NCI-H1092 (cell line): ENCODE measurements at regions not wholly inside any gene's neighbourhood (a gene's known extent, or its start where the extent isn't known, plus 50 kb on each side); places are given as distances from the start of the nearest gene placed in this dataset.
"Not testable (repeated sequence)": the region's sequence is repeated elsewhere in the genome, so short reads cannot be mapped to it uniquely, and the experiment has no call there.

Experiments used
- DNase-seq: peaks from one replicate; lab custom pipeline; 2025; lab: John Stamatoyannopoulos, UW

DNA sequence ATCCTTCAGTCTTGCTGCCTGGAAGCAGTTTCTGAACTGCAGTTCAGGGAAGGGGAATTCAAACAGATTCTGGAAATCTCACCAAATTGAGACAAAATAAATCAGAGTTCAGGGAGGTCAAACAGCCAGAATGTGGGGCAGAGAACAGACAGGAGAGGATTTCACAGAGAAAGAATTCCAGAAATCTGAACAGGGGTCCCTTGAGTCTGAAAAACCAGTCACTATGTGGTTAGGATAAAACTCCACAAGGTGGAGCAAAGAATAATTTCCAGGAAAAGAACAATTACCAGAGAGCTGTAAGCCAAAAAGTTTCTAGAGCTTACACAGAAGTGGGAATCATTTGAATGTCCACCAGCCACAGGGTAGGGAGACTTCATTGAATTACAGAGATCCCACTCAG, 84.7 kb downstream of the URB2 start:
- DNase-seq: no peak

DNA sequence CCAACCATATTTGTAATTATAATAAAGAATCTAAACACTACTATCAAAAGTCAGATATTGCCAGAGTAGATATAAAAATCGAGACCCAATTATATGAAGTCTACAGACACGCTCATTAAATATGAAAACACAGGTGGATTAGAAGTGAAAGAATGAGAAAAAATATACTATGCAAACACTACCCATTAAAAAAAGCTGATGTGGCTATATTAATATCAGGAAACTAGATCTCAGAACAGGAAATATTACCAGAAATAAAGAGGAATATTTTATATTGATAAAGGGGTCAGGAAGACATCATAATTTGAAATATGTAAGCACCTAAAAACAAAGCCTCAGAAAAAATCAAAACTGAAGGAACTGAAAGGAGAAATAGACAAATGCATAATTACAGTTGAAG, 88.3 kb downstream of the URB2 start:
- DNase-seq: no peak

- no peak for DNase-seq
Observed at GRCh38 chr1:229714964-229715603, 89.0 kb downstream of the URB2 start.

DNA sequence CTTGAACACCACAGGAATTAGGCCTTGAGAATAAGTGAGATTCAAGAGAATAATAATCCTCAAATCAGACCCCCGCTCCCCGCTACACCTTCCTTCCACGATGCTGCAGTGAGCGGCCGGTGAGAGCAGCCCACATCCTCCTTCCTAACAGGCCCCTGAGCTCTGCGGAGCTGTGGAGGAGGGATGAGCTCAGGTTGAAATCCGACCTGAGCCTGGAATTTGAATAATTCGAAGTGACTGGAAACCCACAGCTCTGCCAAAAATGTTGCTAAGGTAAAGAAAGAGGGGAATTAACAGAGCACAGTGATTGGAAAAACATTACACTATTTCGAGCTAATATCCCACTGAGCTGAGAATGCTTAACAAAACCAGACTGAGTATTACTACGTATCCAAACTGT, 90.0 kb downstream of the URB2 start:
- DNase-seq: no peak

GRCh38 chr1:229716704-229717103, 90.7 kb downstream of the URB2 start:
- DNase-seq: no peak

GRCh38 chr1:229717786-229718576, 91.9 kb downstream of the URB2 start:
- no peak for DNase-seq

DNA sequence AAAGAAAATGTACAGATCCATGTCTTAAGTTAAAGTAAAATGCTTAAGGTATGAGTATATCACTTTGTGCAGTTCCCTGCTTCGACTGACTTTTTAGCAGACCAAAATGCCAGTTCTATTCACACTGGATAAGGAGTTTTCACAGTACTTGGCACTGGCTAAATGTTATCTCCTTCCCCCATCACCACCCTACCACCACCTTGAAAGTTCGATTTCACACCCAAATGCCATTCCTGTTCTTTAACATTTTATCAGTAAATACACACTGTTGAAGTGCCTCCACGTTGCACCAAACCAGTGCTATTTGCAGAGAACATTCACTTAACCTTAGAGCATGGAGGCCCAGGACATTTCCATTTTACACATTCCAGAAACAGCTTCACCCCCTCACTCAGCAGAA, 100.0 kb downstream of the URB2 start:
- no peak for DNase-seq

DNA sequence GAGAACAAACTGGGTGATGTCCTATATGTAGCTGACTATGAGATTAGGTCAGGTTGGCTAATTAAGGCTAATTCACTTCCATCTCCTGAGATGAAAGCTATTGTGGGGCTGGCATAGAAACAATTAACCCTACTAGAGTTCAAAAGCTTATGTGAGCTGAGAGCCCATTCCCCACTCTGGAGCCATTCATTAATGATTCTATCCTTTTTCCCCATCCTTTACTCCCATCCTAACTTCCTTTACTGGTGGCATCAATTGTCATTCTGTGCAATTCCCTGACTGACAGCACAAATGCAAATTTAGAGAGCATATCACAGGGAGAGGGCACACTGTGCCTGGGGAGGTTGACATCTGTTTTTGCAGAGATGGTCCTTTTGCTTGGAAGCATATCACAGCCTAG, 103.9 kb downstream of the URB2 start:
- no peak for DNase-seq

DNA sequence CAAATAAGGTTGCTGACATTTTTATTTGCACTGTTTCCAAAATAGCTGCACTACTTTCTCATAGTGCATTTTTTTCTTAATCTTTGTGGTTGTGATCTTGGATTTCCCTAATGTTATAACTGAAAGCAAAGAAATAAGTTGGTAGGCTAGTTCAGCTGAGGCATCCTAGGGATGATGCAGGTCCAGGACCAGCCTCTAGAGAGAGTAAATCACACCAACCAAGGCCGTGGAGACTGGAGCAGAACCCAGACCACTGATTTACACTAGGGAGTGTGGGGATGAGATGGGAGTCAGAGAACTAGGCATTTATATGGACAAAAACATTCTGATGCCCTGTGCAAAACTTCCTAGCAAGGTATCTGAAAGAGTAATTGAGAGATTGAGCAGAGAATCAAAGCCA, 104.5 kb downstream of the URB2 start:
- DNase-seq: no peak

DNA sequence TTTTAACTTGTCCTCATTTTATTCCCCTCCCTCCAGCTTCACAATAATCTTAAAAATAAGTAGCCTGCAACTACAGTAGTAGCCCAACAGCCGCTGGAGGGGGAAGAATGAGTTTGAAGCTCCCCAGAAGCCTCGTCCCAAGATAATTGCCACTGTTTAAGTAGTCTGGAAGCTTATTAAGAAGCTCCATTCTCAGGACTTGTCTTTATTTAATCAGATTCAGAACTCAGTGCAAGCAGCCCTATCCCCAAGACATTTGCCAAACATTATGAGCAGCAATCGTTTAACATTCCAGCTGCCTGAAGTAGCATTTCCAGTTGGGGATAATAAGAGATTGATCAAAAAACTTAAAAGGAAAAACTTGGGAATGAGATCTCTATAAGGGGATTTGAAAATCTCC, 106.0 kb downstream of the URB2 start:
- no peak for DNase-seq

DNA sequence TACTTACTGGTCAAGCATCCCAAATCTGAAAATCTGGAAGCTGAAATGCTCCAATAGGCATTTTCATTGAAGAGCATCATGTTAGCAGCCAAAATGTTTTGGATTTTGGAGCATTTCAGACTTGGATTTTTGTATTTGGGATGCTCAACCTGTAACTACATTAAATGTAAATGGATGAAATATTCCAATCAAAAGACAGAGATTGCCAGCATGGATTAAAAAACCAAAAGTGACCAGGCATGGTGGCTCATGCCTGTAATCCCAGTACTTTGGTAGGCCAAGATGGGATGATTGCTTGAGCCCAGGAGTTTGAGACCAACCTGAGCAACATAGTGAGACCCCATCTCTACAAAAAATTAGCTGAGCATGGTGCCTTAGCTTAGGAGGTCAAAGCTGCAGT, 110.3 kb downstream of the URB2 start:
- DNase-seq: no peak

DNA sequence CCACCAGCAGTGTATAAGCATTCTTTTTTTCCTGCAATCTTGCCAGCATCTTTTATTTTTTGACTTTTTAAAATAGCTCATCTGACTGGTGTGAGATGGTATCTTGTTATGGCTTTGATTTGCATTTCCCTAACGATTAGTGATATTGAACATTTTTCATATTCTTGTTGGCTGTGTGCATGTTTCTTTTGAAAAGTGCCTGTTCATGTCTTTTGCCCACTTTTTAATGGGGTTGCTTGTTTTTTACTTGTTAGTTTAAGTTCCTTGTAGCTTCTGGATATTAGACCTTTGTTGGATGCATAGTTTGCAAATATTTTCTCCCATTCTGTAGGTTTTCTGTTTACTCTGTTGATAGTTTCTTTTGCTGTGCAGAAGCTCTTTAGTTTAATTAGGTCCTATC, 116.6 kb downstream of the URB2 start:
- not testable (repeated sequence) for DNase-seq

DNA sequence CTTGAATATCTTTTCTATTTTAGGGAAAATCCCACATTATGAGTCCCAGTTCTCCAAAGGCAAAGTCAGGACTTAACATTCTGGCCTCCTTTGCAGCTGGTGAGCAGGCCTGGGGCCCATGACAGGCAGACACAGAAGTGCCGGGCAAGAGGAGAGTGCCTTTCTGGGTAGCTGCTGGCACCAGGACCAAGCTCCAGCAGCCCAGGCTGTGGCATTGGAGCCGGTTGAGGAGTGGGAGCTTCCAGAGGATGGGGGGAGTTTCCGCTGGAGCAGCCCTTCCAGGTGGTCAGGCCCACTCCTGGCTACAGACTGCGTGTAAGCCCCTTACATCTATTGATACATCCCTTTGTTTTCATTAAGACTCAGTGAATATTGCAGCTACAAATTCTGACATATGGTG, 123.9 kb downstream of the URB2 start:
- DNase-seq: no peak

DNA sequence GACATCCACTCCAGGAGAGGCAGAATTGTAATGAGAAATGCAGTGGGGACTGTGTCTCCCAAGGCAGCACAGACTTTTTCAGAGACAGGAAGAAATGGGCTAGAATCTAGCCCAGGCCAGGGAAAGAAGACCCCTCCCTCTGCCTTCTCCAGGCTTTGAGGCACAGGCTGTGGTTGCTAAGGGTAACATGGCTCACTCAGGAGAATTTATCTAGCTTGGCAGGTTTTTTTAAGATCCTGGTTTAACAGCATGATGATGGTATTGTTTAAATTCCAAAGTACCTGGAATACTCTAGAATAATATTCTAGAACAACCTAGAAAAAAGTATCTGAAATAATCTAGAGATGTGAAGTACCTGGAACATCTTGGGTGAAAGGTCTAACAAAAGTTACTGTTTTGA, 125.6 kb downstream of the URB2 start:
- DNase-seq: no peak

- DNase-seq: no peak
Observed at GRCh38 chr1:229752679-229753078, 126.6 kb downstream of the URB2 start.

- no peak for DNase-seq
Observed at GRCh38 chr1:229753764-229754551, 127.9 kb downstream of the URB2 start.

GRCh38 chr1:229756666-229757065, 130.6 kb downstream of the URB2 start:
- no peak for DNase-seq

DNA sequence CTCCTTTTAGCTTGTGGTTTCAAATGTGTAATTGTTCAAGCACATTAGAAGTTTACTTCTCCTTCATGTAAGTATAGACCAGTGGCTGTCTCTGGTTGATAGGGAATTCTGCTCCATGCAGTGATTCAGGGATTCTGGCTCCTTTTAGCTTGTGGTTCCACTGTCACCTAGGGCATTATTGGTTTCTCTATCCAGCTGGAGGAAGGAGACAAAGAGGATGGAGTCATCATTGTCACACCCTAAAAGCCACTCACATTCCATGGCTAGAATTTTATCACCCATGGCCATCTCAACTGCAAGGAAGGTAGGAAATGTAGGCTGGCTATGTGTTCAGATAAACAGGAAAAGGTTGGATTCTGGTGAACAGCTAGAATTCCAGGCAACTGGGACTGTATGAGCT, 131.2 kb downstream of the URB2 start:
- DNase-seq: no peak

- no peak for DNase-seq
Observed at GRCh38 chr1:229758101-229759036, 132.3 kb downstream of the URB2 start.

GRCh38 chr1:229759037-229759435, 133.0 kb downstream of the URB2 start:
- no peak for DNase-seq

DNA sequence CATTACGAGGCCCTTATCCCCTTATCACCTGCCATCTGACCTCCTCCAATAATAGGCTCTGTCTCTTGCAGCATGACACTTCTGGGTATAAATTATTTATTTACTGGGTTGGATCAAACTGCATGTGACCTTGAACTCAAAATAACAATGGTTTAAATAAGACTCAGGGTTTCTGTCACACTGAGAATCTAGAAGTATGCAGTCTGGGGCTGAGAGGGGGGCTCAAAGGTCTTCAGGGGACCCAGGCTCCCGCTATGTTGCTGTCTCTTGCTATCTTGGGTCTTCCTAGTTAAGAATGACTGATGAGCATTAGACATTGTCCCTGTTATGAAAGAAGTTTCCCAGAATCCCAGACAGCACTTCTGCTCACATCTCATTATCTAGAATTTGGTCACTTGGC, 133.5 kb downstream of the URB2 start:
- DNase-seq: no peak

DNA sequence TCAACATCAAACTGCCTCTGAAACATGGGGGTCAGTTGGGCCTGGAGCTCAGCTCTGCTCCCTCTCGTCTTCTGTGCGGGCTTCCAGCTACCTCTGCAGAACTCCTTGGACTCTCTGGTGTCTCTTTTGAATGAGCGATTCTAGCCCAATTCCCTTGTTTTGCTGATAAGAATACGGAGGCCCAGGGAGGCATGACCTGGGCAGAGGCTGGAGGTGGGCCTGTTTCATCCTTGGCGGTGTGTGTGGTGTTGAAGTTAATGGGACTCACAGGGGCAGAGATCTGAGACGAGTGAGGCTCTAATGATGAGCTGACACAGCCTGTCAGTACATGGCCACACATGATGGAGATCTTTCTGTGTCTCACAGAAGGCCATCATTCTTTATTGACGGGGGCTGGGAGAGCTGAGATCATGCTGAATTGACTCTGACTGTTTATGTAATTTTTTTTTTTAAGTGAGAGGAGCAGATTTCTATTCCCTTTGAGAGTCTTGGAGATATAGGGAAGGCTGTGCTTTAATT, 134.5 kb downstream of the URB2 start:
- no peak for DNase-seq
